ENCODE measurements at regions not wholly inside any gene's neighbourhood (a gene's known extent, or its start where the extent isn't known, plus 50 kb on each side); places are given as distances from the start of the nearest gene placed in this dataset.

DNA sequence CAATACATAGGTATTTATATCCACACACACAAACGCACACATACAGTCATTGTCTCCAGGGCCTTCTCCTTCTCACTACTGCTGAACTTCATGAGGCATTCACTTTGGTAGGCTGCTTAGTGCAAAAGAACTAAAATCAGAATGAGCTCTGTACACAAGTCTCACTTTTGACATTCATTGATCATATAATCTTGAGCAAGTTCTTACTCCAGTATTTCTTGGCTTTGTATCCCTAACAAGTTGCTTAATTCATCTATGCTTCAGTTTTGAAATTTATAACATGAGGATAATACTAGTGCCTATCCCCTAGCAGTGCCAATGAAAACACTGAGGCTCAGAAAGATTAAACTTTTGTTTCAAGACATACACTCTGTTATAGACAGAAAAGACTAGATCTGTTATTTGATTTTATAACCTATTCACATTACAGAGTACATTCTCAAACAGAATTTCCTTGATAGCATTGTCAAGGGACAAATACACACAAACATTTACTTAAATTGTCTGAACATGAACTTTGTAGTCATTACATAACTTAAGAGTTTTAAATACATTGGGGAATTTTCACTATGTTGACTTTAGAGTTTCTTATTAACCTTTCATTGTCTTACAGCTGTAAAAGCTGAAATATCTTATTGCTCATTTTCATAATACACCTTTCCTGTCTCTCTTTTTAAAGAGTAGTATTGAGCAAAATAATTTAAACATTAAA lies 55.0 kb upstream of the SI start:
- Histone ChIP-seq H3K27ac (peak overlapping the region in 2 of 3 donors; percentile 43 to 59), H3K27me3 (no peaks in the 10 kb centered on the region), H3K36me3 (no peaks in the 10 kb centered on the region), H3K9me3 (no peaks in the 10 kb centered on the region), H3K4me1 (peaks cover 0 to 39% (median 4%) of the 10 kb centered on the region in 4 donors), H3K4me3 (no peak overlapping the region)
- no peak for DNase-seq
- peak; percentile 65 to 79 (median 68) for ATAC-seq
- WGBS (ENCODE audit: insufficient coverage, low coverage, low lambda C conversion rate, missing lambda C conversion rate) = 40% methylated on average over 1 of the region's 1 CpG
- intact Hi-C loops (cut with DNase I) = no loop called here
- no peak for TF ChIP-seq POLR2A (IDR thresholded peaks at IDR 0.05)
- TF ChIP-seq, protein P1, sequence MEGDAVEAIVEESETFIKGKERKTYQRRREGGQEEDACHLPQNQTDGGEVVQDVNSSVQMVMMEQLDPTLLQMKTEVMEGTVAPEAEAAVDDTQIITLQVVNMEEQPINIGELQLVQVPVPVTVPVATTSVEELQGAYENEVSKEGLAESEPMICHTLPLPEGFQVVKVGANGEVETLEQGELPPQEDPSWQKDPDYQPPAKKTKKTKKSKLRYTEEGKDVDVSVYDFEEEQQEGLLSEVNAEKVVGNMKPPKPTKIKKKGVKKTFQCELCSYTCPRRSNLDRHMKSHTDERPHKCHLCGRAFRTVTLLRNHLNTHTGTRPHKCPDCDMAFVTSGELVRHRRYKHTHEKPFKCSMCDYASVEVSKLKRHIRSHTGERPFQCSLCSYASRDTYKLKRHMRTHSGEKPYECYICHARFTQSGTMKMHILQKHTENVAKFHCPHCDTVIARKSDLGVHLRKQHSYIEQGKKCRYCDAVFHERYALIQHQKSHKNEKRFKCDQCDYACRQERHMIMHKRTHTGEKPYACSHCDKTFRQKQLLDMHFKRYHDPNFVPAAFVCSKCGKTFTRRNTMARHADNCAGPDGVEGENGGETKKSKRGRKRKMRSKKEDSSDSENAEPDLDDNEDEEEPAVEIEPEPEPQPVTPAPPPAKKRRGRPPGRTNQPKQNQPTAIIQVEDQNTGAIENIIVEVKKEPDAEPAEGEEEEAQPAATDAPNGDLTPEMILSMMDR (IDR thresholded peaks at IDR 0.05) = no peak

DNA sequence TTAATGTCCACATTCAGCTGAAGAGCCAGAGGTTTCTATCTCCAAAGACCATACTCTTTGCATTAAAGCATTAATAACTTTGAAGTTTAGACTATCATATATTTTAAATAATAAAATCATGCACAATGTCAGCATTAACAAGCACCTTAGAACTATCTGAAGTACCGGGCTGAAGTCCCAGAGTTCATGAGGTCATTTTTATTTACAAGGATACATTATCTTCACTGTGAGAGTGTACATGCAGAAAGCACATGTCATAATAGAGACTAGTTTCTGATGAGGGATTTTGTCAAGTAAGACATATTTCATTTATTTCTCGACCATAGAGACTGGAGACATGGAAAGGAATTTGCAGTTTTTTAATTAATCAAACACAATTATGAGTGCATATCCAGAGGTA lies 52.4 kb upstream of the SI start:
- ATAC-seq = peak; percentile 32 to 69 (median 54)
- no peak for TF ChIP-seq POLR2A (IDR thresholded peaks at IDR 0.05)
- TF ChIP-seq, protein P1 (IDR thresholded peaks at IDR 0.05) = no peak
- intact Hi-C loops (cut with DNase I) = no loop called here
- H3K9me3 ChIP-seq = no peaks in the 10 kb centered on the region
- peaks cover 0 to 39% (median 4%) of the 10 kb centered on the region in 4 donors for H3K4me1 ChIP-seq
- H3K27me3 ChIP-seq = no peaks in the 10 kb centered on the region
- 14% methylated on average over 2 of the region's 2 CpGs for WGBS (ENCODE audit: insufficient coverage, low coverage, low lambda C conversion rate, missing lambda C conversion rate)
- H3K4me3 ChIP-seq = no peak overlapping the region
- H3K27ac ChIP-seq = no peak overlapping the region
- DNase-seq = no peak
- no peaks in the 10 kb centered on the region for H3K36me3 ChIP-seq

DNA sequence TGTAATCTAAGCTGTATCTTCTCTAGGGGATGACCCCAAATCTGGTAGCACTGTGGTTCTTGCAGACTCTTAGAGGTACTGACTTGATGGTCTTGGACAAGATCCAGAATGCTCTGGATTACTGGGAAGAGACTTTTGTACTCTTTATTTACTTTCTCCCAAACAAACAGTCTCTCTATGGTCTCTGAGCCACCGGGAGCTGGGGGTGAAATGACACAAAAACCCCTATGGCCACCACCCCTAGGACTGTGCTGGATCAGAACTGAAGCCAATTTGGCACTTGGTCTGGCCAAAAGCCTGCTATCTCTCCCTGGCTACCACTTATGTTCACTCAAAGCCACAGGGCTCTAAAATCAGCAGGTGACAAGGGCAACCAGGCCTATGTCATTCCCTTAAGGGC lies 50.2 kb upstream of the SI start:
- H3K4me1 ChIP-seq = peaks cover 0 to 36% (median 4%) of the 10 kb centered on the region in 4 donors
- H3K9me3 ChIP-seq = no peaks in the 10 kb centered on the region
- no peaks in the 10 kb centered on the region for H3K36me3 ChIP-seq
- no CpG with 5 or more reads among the region's 1 CpG for WGBS (ENCODE audit: insufficient coverage, low coverage, low lambda C conversion rate, missing lambda C conversion rate)
- intact Hi-C loops (cut with DNase I) = no loop called here
- DNase-seq (peak in 2 of 3 donors; percentile 66 to 71), ATAC-seq (peak; percentile 79 to 93 (median 90))
- H3K27me3 ChIP-seq = no peaks in the 10 kb centered on the region
- TF ChIP-seq POLR2A (IDR thresholded peaks at IDR 0.05) = no peak
- TF ChIP-seq, protein P1 (IDR thresholded peaks at IDR 0.05) = no peak
- H3K4me3 ChIP-seq = no peak overlapping the region
- H3K27ac ChIP-seq = peak overlapping the region in 1 of 3 donors; percentile 22

Data from right lobe of liver (tissue), 6 donors.